Liver (tissue), 8 donors: ENCODE measurements at regions not wholly inside any gene's neighbourhood (a gene's known extent, or its start where the extent isn't known, plus 50 kb on each side); places are given as distances from the start of the nearest gene placed in this dataset.

ENCODE experiments used
- DNase-seq: peaks from one replicate; pipeline ENCODE4 v3.0.0-alpha.2; 2017; ENCODE audit warnings: low spot score
- H3K27ac ChIP-seq, 2 donors: one replicate each; pipeline ENCODE4 v1.7.0; 2013; ENCODE audit warnings: inconsistent platforms in 2 of 2, low read length in 2 of 2, control low read depth in 1 of 2, low read depth in 1 of 2, mild to moderate bottlenecking in 1 of 2
- H3K27me3 ChIP-seq, 4 donors: one replicate each; pipeline versions ENCODE4 v1.6.1 to v1.7.0; 2013; ENCODE audit warnings: low read length in 3 of 4, inconsistent platforms in 1 of 4, mild to moderate bottlenecking in 1 of 4, moderate library complexity in 1 of 4; ENCODE audit not compliant: control insufficient read depth in 4 of 4, insufficient read depth in 4 of 4
- H3K36me3 ChIP-seq, 4 donors: one replicate each; pipeline versions ENCODE4 v1.6.1 to v1.7.0; 2013; ENCODE audit warnings: low read length in 3 of 4, mild to moderate bottlenecking in 3 of 4, low read depth in 1 of 4, moderate library complexity in 1 of 4; ENCODE audit not compliant: control insufficient read depth in 4 of 4, insufficient read depth in 3 of 4
- H3K4me1 ChIP-seq, 4 donors: one replicate each; pipeline versions ENCODE4 v1.6.1 to v1.7.0; 2013; ENCODE audit warnings: low read length in 3 of 4, mild to moderate bottlenecking in 3 of 4, moderate library complexity in 1 of 4; ENCODE audit not compliant: control insufficient read depth in 4 of 4, insufficient read depth in 4 of 4
- H3K4me3 ChIP-seq, 3 donors: one replicate each; pipeline versions ENCODE4 v1.6.1 to v1.7.0; 2013; ENCODE audit warnings: low read length in 3 of 3, control low read depth in 1 of 3, low read depth in 1 of 3, mild to moderate bottlenecking in 1 of 3
- H3K9ac ChIP-seq, 2 donors: one replicate each; pipeline ENCODE4 v1.7.0; 2013; ENCODE audit warnings: low read length in 2 of 2, mild to moderate bottlenecking in 2 of 2, moderate library complexity in 2 of 2, control low read depth in 1 of 2, low read depth in 1 of 2
- H3K9me3 ChIP-seq, 4 donors: one replicate each; pipeline versions ENCODE4 v1.6.1 to v1.7.0; 2013; ENCODE audit warnings: low read length in 3 of 4; ENCODE audit not compliant: control insufficient read depth in 4 of 4
- EGR1 ChIP-seq, 2 donors: IDR thresholded peaks; 2 replicates each; pipeline ENCODE4 v1.6.1; 2016 to 2018; ENCODE audit warnings: antibody characterized with exemption in 2 of 2, low read depth in 2 of 2
- FOXA1 ChIP-seq: IDR thresholded peaks from 2 replicates; pipeline ENCODE4 v1.6.1; 2016; ENCODE audit warnings: antibody characterized with exemption
- FOXA2 ChIP-seq: IDR thresholded peaks from 2 replicates; pipeline ENCODE4 v1.6.1; 2016; ENCODE audit warnings: antibody characterized with exemption
- GABPA ChIP-seq, 2 donors: IDR thresholded peaks in 1 of 2; conservative IDR thresholded peaks in 1 of 2; 2 replicates each; pipeline ENCODE4 v1.6.1; 2016; ENCODE audit warnings: antibody characterized with exemption in 2 of 2, mild to moderate bottlenecking in 1 of 2, moderate library complexity in 1 of 2
- HNF4A ChIP-seq, 2 donors: conservative IDR thresholded peaks; 2 replicates each; pipeline ENCODE4 v1.6.1; 2016; ENCODE audit warnings: antibody characterized with exemption in 2 of 2, mild to moderate bottlenecking in 2 of 2
- HNF4G ChIP-seq: IDR thresholded peaks from 2 replicates; pipeline ENCODE4 v1.6.1; 2016; ENCODE audit warnings: antibody characterized with exemption
- JUND ChIP-seq, 2 donors: IDR thresholded peaks; 2 replicates each; pipeline ENCODE4 v1.6.1; 2016; ENCODE audit warnings: antibody characterized with exemption in 2 of 2
- NR2F2 ChIP-seq: IDR thresholded peaks from 2 replicates; pipeline ENCODE4 v1.6.1; 2016; ENCODE audit warnings: antibody characterized with exemption
- RAD21 ChIP-seq, 2 donors: IDR thresholded peaks; 2 replicates each; pipeline ENCODE4 v1.6.1; 2016; ENCODE audit warnings: antibody characterized with exemption in 2 of 2, mild to moderate bottlenecking in 2 of 2
- RXRA ChIP-seq, 2 donors: IDR thresholded peaks; 2 replicates each; pipeline ENCODE4 v1.6.1; 2017 to 2018; ENCODE audit warnings: antibody characterized with exemption in 2 of 2, mild to moderate bottlenecking in 1 of 2
- TAF1 ChIP-seq: conservative IDR thresholded peaks from 2 replicates; pipeline ENCODE4 v1.6.1; 2016; ENCODE audit warnings: antibody characterized with exemption, mild to moderate bottlenecking
- YY1 ChIP-seq: IDR thresholded peaks from 2 replicates; pipeline ENCODE4 v1.6.1; 2016; ENCODE audit warnings: antibody characterized with exemption, mild to moderate bottlenecking
- WGBS: extraction: QIAGEN DNeasy Blood & Tissue Kit; methylation state at CpG from one replicate; pipeline ENCODE4 v1.1.7; 2013; 5-methylcytosine and 5-hydroxymethylcytosine counted together
- TF ChIP-seq, protein P1 (sequence below): IDR thresholded peaks from 2 replicates; pipeline ENCODE4 v1.6.1; 2016; ENCODE audit warnings: antibody characterized with exemption
- TF ChIP-seq, protein P2 (sequence below): fragments of 150-350 bp; IDR thresholded peaks from 2 replicates; pipeline ENCODE4 v1.5.1; 2017; ENCODE audit warnings: improper control_type of control experiment, low read depth, low read length; ENCODE audit not compliant: missing input control
- TF ChIP-seq, protein P3 (sequence below): IDR thresholded peaks from 2 replicates; pipeline ENCODE4 v1.6.1; 2016; ENCODE audit warnings: antibody characterized with exemption
- TF ChIP-seq, protein P4 (sequence below): IDR thresholded peaks from 2 replicates; pipeline ENCODE4 v1.6.1; 2016; ENCODE audit warnings: antibody characterized with exemption, mild to moderate bottlenecking
- donor health status: healthy.
- donor health status: healthy.
- donor health status: healthy.
- donor health status: healthy.
- donor health status: healthy.

DNA sequence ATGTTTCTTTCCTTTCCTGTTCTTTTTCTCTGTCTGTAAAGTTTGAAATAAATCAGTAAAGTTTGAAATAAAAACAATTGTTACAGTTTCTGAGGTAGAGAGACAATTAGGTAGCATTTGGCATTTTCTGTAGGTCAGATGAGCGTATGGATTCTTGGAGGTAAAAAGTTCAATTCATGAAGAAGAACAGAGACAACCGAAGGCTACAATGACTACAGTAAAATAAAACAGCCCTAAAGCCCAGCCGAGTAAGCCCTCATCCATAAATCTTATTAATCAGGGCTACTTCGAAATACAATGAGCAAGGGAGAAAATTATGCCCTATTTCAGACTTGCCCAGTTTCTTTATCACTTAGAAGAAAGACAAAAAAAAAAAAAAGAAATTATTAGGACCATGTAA, 941.9 kb upstream of the SLC10A2 start (continued):
- TF ChIP-seq HNF4G (no peak), FOXA1 (no peak)

DNA sequence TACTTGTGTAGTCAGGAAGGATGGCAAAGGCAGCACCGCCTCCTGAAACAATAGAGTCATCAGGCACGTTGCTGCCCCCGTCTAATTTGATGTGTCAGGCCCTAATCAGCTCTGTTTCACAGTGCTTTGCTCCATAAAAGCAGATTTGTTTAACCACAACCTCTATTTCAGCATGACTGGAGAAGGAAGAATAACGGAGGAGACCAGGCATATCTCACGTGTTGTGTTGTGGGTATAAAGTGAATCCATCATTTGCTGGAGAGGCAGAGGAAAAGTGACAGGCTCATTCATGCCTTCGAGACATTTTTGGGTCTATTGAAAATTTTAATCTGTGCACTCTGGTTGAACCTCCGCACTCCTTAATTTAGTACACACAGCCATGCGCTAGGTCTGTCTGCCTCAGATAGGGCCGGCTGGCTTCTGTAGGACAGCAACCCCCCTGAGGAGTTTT, 940.4 kb upstream of the SLC10A2 start:
- WGBS = 63% methylated on average over 9 of the region's 9 CpGs
- H3K9me3 ChIP-seq = no peaks in the 10 kb centered on the region
- H3K27ac ChIP-seq = no peak overlapping the region
- no peak for DNase-seq
- H3K27me3 ChIP-seq = no peaks in the 10 kb centered on the region
- no peaks in the 10 kb centered on the region for H3K4me1 ChIP-seq
- H3K9ac ChIP-seq = no peak overlapping the region
- no peak for TF ChIP-seq JUND (IDR thresholded peaks at IDR 0.05)
- no peak for TF ChIP-seq HNF4G
- TF ChIP-seq, protein P1, sequence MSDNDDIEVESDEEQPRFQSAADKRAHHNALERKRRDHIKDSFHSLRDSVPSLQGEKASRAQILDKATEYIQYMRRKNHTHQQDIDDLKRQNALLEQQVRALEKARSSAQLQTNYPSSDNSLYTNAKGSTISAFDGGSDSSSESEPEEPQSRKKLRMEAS = no peak
- no peak for TF ChIP-seq TAF1
- TF ChIP-seq FOXA2 = no peak
- no peak for TF ChIP-seq FOXA1
- TF ChIP-seq HNF4A (conservative IDR thresholded peaks at IDR 0.05) = no peak
- TF ChIP-seq, protein P2, sequence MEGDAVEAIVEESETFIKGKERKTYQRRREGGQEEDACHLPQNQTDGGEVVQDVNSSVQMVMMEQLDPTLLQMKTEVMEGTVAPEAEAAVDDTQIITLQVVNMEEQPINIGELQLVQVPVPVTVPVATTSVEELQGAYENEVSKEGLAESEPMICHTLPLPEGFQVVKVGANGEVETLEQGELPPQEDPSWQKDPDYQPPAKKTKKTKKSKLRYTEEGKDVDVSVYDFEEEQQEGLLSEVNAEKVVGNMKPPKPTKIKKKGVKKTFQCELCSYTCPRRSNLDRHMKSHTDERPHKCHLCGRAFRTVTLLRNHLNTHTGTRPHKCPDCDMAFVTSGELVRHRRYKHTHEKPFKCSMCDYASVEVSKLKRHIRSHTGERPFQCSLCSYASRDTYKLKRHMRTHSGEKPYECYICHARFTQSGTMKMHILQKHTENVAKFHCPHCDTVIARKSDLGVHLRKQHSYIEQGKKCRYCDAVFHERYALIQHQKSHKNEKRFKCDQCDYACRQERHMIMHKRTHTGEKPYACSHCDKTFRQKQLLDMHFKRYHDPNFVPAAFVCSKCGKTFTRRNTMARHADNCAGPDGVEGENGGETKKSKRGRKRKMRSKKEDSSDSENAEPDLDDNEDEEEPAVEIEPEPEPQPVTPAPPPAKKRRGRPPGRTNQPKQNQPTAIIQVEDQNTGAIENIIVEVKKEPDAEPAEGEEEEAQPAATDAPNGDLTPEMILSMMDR = no peak
- no peak for TF ChIP-seq RXRA (IDR thresholded peaks at IDR 0.05)
- no peak for TF ChIP-seq GABPA (IDR thresholded peaks at IDR 0.05 in 1 of 2, conservative IDR thresholded peaks at IDR 0.05 in 1 of 2)
- no peak for TF ChIP-seq EGR1 (IDR thresholded peaks at IDR 0.05; ENCODE audit: low read depth in 2 of 2)
- no peak for TF ChIP-seq RAD21 (IDR thresholded peaks at IDR 0.05)
- TF ChIP-seq YY1 = no peak
- no peak overlapping the region for H3K4me3 ChIP-seq
- no peaks in the 10 kb centered on the region for H3K36me3 ChIP-seq

DNA sequence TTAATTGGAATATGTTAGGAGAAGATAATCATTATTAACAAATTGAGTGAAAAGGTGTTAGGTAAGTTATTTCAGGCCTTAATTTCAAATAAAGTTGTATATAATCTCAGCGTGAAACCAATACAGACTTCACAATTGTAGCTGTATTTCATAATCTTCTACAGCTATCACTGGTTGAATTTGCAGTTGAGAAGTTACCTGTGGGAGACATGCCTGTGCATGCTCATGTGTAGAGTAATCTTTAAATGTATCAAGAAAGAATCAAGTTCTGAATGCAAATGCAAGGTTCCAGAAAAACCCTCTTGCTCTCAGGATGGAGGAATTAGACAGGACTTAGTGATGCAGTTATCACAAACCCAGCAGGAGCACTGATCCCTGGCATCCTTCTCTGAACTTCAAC, 938.4 kb upstream of the SLC10A2 start:
- DNase-seq = no peak
- H3K27me3 ChIP-seq = no peaks in the 10 kb centered on the region
- 85% methylated on average over 1 of the region's 1 CpG for WGBS
- TF ChIP-seq, protein P3, sequence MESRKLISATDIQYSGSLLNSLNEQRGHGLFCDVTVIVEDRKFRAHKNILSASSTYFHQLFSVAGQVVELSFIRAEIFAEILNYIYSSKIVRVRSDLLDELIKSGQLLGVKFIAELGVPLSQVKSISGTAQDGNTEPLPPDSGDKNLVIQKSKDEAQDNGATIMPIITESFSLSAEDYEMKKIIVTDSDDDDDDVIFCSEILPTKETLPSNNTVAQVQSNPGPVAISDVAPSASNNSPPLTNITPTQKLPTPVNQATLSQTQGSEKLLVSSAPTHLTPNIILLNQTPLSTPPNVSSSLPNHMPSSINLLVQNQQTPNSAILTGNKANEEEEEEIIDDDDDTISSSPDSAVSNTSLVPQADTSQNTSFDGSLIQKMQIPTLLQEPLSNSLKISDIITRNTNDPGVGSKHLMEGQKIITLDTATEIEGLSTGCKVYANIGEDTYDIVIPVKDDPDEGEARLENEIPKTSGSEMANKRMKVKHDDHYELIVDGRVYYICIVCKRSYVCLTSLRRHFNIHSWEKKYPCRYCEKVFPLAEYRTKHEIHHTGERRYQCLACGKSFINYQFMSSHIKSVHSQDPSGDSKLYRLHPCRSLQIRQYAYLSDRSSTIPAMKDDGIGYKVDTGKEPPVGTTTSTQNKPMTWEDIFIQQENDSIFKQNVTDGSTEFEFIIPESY = no peak
- TF ChIP-seq, protein P4, sequence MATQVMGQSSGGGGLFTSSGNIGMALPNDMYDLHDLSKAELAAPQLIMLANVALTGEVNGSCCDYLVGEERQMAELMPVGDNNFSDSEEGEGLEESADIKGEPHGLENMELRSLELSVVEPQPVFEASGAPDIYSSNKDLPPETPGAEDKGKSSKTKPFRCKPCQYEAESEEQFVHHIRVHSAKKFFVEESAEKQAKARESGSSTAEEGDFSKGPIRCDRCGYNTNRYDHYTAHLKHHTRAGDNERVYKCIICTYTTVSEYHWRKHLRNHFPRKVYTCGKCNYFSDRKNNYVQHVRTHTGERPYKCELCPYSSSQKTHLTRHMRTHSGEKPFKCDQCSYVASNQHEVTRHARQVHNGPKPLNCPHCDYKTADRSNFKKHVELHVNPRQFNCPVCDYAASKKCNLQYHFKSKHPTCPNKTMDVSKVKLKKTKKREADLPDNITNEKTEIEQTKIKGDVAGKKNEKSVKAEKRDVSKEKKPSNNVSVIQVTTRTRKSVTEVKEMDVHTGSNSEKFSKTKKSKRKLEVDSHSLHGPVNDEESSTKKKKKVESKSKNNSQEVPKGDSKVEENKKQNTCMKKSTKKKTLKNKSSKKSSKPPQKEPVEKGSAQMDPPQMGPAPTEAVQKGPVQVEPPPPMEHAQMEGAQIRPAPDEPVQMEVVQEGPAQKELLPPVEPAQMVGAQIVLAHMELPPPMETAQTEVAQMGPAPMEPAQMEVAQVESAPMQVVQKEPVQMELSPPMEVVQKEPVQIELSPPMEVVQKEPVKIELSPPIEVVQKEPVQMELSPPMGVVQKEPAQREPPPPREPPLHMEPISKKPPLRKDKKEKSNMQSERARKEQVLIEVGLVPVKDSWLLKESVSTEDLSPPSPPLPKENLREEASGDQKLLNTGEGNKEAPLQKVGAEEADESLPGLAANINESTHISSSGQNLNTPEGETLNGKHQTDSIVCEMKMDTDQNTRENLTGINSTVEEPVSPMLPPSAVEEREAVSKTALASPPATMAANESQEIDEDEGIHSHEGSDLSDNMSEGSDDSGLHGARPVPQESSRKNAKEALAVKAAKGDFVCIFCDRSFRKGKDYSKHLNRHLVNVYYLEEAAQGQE = no peak
- no peak for TF ChIP-seq NR2F2
- TF ChIP-seq, protein P2 = no peak
- no peaks in the 10 kb centered on the region for H3K4me1 ChIP-seq
- no peaks in the 10 kb centered on the region for H3K36me3 ChIP-seq
- H3K9me3 ChIP-seq = no peaks in the 10 kb centered on the region
- H3K27ac ChIP-seq = no peak overlapping the region
- no peak overlapping the region for H3K4me3 ChIP-seq
- H3K9ac ChIP-seq = no peak overlapping the region
